ENCODE measurements at regions not wholly inside any gene's neighbourhood (a gene's known extent, or its start where the extent isn't known, plus 50 kb on each side); places are given as distances from the start of the nearest gene placed in this dataset.

DNA sequence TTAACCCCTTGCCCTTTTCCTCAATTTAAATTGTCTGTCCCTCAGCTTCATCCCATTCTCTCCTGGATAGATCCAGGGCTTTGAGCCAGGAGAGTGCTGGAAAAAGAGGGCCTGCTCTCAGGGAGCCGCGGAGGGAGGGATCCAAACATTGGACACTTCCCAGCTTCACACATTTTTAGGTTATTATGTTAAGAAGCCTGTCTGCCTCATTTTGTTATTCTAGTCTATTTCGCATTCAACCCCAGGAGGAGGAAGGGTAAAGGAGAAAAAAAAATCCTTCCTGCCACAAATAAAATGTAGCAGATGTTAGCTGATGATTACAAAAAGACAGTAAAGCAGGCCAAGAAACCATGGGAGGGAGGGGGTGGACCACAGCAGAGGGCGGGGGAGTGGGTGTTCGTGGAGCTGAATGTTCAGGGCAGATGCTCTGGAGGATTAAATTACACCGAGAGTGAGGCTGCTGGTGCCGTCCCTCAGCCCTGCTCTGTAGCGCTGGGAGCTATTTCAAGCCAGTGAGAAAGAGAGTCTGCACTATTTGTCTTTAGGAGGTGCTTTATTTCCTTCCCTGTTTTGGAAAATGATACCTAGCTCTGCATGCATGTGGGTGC, 60.6 kb upstream of the ZFR start:
- DNase-seq (ENCODE audit: insufficient read length, low spot score), result no peak
- no peak for FAIRE-seq
- TF ChIP-seq POLR2AphosphoS5 (IDR thresholded peaks at IDR 0.05; ENCODE audit: low read depth, low read length) (no peak), POU2F2 (IDR thresholded peaks at IDR 0.05; ENCODE audit: low read depth, low read length) (no peak)

- no peak for DNase-seq (ENCODE audit: insufficient read length, low spot score)
- TF ChIP-seq POU2F2 (IDR thresholded peaks at IDR 0.05; ENCODE audit: low read depth, low read length) (no peak), SPI1 (IDR thresholded peaks at IDR 0.05; ENCODE audit: low read depth, low read length) (no peak), POLR2A (IDR thresholded peaks at IDR 0.05; ENCODE audit: low read depth, low read length) (no peak), TAF1 (IDR thresholded peaks at IDR 0.05; ENCODE audit: low read depth, low read length) (no peak), POLR2AphosphoS5 (IDR thresholded peaks at IDR 0.05; ENCODE audit: low read depth, low read length) (no peak), PAX5 (IDR thresholded peaks at IDR 0.05; ENCODE audit: insufficient read depth, low read length, severe bottlenecking) (no peak)
- FAIRE-seq, result no peak
These were observed 59.9 kb upstream of the ZFR start for GRCh38 chr5:32504329-32504988.

DNA sequence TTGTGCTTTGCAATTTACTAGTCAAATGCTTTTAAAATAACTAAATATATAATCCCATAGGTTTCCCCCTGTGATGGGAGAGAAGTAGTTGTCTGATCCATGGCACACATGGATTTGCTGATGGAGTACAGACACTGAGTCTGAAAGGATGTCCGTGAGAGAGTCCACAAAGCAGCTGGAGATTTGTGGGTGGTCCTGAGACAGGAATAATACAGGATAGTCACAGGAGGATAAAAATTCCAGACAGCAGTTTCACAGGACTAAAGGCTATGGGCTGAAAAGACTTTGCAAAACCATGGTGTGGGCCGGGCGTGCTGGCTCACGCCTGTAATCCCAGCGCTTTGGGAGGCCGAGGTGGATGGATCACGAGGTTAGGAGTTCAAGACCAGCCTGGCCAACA, 58.7 kb upstream of the ZFR start:
- FAIRE-seq (no peak), DNase-seq (ENCODE audit: insufficient read length, low spot score) (no peak)
- TF ChIP-seq PAX5 (IDR thresholded peaks at IDR 0.05; ENCODE audit: insufficient read depth, low read length, severe bottlenecking) (no peak), TAF1 (IDR thresholded peaks at IDR 0.05; ENCODE audit: low read depth, low read length) (no peak), SPI1 (IDR thresholded peaks at IDR 0.05; ENCODE audit: low read depth, low read length) (no peak), POU2F2 (IDR thresholded peaks at IDR 0.05; ENCODE audit: low read depth, low read length) (no peak), POLR2AphosphoS5 (IDR thresholded peaks at IDR 0.05; ENCODE audit: low read depth, low read length) (no peak), POLR2A (IDR thresholded peaks at IDR 0.05; ENCODE audit: low read depth, low read length) (no peak)

GRCh38 chr5:32501071-32502002, 56.8 kb upstream of the ZFR start:
- FAIRE-seq (no peak), DNase-seq (ENCODE audit: insufficient read length, low spot score) (no peak)
- TF ChIP-seq POLR2A (IDR thresholded peaks at IDR 0.05; ENCODE audit: low read depth, low read length) (no peak), POU2F2 (IDR thresholded peaks at IDR 0.05; ENCODE audit: low read depth, low read length) (no peak), SPI1 (IDR thresholded peaks at IDR 0.05; ENCODE audit: low read depth, low read length) (no peak), POLR2AphosphoS5 (IDR thresholded peaks at IDR 0.05; ENCODE audit: low read depth, low read length) (no peak)

GRCh38 chr5:32500181-32500580, 55.6 kb upstream of the ZFR start:
- no peak for DNase-seq (ENCODE audit: insufficient read length, low spot score)
- no peak for FAIRE-seq
- no peak for TF ChIP-seq TAF1 (IDR thresholded peaks at IDR 0.05; ENCODE audit: low read depth, low read length)
- peak; percentile 22; the same call in 1 of the 2 replicates for TF ChIP-seq POU2F2 (IDR thresholded peaks at IDR 0.05; ENCODE audit: low read depth, low read length)

DNA sequence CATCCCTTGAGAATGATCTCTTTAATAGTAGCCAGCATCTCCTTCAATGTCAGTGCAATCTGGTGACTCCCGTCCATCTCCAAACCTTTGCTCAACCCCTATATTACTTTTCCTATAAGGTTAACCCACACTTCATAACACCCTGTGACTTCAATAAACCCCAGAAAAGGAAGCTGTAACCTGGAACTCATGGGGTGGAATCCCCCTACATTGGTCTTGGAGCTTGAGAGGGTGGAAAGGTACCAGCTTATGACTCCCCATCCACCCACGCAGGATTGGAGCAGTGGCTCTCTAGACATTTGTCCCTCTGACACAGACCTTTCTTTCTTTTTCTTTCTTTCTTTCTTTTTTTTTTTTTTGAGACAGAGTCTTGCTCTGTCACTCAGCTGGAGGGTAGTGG, 54.7 kb upstream of the ZFR start:
- no peak for TF ChIP-seq POLR2AphosphoS5 (IDR thresholded peaks at IDR 0.05; ENCODE audit: low read depth, low read length)
- no peak for TF ChIP-seq POLR2A (IDR thresholded peaks at IDR 0.05; ENCODE audit: low read depth, low read length)
- no peak for TF ChIP-seq SPI1 (IDR thresholded peaks at IDR 0.05; ENCODE audit: low read depth, low read length)
- no peak for TF ChIP-seq POU2F2 (IDR thresholded peaks at IDR 0.05; ENCODE audit: low read depth, low read length)
- no peak for TF ChIP-seq PAX5 (IDR thresholded peaks at IDR 0.05; ENCODE audit: insufficient read depth, low read length, severe bottlenecking)
- no peak for TF ChIP-seq TAF1 (IDR thresholded peaks at IDR 0.05; ENCODE audit: low read depth, low read length)
- FAIRE-seq, result no peak

DNA sequence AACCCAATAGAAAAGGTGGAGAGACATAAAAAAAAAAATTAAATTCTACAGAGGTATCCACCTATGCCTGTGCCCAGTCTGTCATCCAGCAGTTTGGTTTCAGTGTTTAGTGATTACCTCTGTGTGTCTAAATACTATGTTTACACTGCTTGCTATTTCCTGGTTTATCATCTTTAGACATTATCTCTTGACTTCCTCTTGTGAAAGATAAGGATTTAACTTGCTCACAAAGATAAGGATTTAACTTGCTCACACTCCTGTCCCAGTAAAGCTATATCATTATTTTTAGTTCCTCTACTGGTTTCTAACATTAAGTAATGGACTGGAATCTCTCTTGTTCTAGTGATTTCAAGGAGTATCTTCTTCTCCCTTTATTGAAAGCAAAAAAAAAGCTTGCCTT, 53.9 kb upstream of the ZFR start:
- no peak for DNase-seq (ENCODE audit: insufficient read length, low spot score)
- no peak for FAIRE-seq
- TF ChIP-seq POLR2A (IDR thresholded peaks at IDR 0.05; ENCODE audit: low read depth, low read length) (no peak), TAF1 (IDR thresholded peaks at IDR 0.05; ENCODE audit: low read depth, low read length) (no peak), PAX5 (IDR thresholded peaks at IDR 0.05; ENCODE audit: insufficient read depth, low read length, severe bottlenecking) (no peak), SPI1 (IDR thresholded peaks at IDR 0.05; ENCODE audit: low read depth, low read length) (no peak), POU2F2 (IDR thresholded peaks at IDR 0.05; ENCODE audit: low read depth, low read length) (no peak), POLR2AphosphoS5 (IDR thresholded peaks at IDR 0.05; ENCODE audit: low read depth, low read length) (no peak)

More for the DNA sequence above, 54.7 kb upstream of the ZFR start:
- DNase-seq (ENCODE audit: insufficient read length, low spot score), result no peak

GRCh38 chr5:32496104-32496503, 51.6 kb upstream of the ZFR start:
- DNase-seq (ENCODE audit: insufficient read length, low spot score), result no peak
- FAIRE-seq, result no peak
- TF ChIP-seq POU2F2 (IDR thresholded peaks at IDR 0.05; ENCODE audit: low read depth, low read length) (no peak), POLR2AphosphoS5 (IDR thresholded peaks at IDR 0.05; ENCODE audit: low read depth, low read length) (no peak), SPI1 (IDR thresholded peaks at IDR 0.05; ENCODE audit: low read depth, low read length) (no peak), TAF1 (IDR thresholded peaks at IDR 0.05; ENCODE audit: low read depth, low read length) (no peak), POLR2A (IDR thresholded peaks at IDR 0.05; ENCODE audit: low read depth, low read length) (no peak)

- TF ChIP-seq SPI1 (IDR thresholded peaks at IDR 0.05; ENCODE audit: low read depth, low read length) (no peak), PAX5 (IDR thresholded peaks at IDR 0.05; ENCODE audit: insufficient read depth, low read length, severe bottlenecking) (no peak), POLR2AphosphoS5 (IDR thresholded peaks at IDR 0.05; ENCODE audit: low read depth, low read length) (no peak), POLR2A (IDR thresholded peaks at IDR 0.05; ENCODE audit: low read depth, low read length) (no peak), TAF1 (IDR thresholded peaks at IDR 0.05; ENCODE audit: low read depth, low read length) (no peak), POU2F2 (IDR thresholded peaks at IDR 0.05; ENCODE audit: low read depth, low read length) (no peak)
- DNase-seq (ENCODE audit: insufficient read length, low spot score) (no peak), FAIRE-seq (no peak)
These were observed 50.3 kb upstream of the ZFR start for GRCh38 chr5:32494827-32495226.

All from GM12891 (cell line).